GM18526 (cell line): ENCODE measurements at regions not wholly inside any gene's neighbourhood (a gene's known extent, or its start where the extent isn't known, plus 50 kb on each side); places are given as distances from the start of the nearest gene placed in this dataset.

Experiments
- POLR2A ChIP-seq: IDR thresholded peaks from 3 replicates; pipeline ENCODE4 v1.6.1; 2011; ENCODE audit not compliant: insufficient read length; ENCODE audit errors: extremely low read depth

- TF ChIP-seq POLR2A: no peak
Measured at GRCh38 chr7:25805027-25805687, 346.8 kb upstream of the NFE2L3 start.

GRCh38 chr7:25807086-25807611, 344.8 kb upstream of the NFE2L3 start:
- TF ChIP-seq POLR2A: no peak

- no peak for TF ChIP-seq POLR2A
Measured at GRCh38 chr7:25809441-25809840, 342.6 kb upstream of the NFE2L3 start.

GRCh38 chr7:25812086-25812850, 339.7 kb upstream of the NFE2L3 start:
- no peak for TF ChIP-seq POLR2A

- no peak for TF ChIP-seq POLR2A
Measured at GRCh38 chr7:25813381-25813780, 338.6 kb upstream of the NFE2L3 start.

- no peak for TF ChIP-seq POLR2A
Measured at GRCh38 chr7:25815711-25816110, 336.3 kb upstream of the NFE2L3 start.

- TF ChIP-seq POLR2A: no peak
Measured at GRCh38 chr7:25820432-25821040, 331.5 kb upstream of the NFE2L3 start.

- no peak for TF ChIP-seq POLR2A
Measured at GRCh38 chr7:25821225-25821624, 330.8 kb upstream of the NFE2L3 start.

- no peak for TF ChIP-seq POLR2A
Measured at GRCh38 chr7:25822823-25823222, 329.2 kb upstream of the NFE2L3 start.

- TF ChIP-seq POLR2A: no peak
Measured at GRCh38 chr7:25823571-25823970, 328.4 kb upstream of the NFE2L3 start.

GRCh38 chr7:25828468-25828867, 323.5 kb upstream of the NFE2L3 start:
- no peak for TF ChIP-seq POLR2A

GRCh38 chr7:25829663-25830062, 322.3 kb upstream of the NFE2L3 start:
- TF ChIP-seq POLR2A: no peak

GRCh38 chr7:25830215-25830614, 321.8 kb upstream of the NFE2L3 start:
- no peak for TF ChIP-seq POLR2A

GRCh38 chr7:25831062-25831691, 320.8 kb upstream of the NFE2L3 start:
- TF ChIP-seq POLR2A: no peak

GRCh38 chr7:25831831-25832411, 320.1 kb upstream of the NFE2L3 start:
- TF ChIP-seq POLR2A: no peak

- TF ChIP-seq POLR2A: no peak
Measured at GRCh38 chr7:25832456-25832855, 319.5 kb upstream of the NFE2L3 start.

GRCh38 chr7:25832929-25833328, 319.1 kb upstream of the NFE2L3 start:
- no peak for TF ChIP-seq POLR2A
